ENCODE measurements at regions not wholly inside any gene's neighbourhood (a gene's known extent, or its start where the extent isn't known, plus 50 kb on each side); places are given as distances from the start of the nearest gene placed in this dataset.

GRCh38 chr12:126791122-126791521 lies 1475.8 kb upstream of the TMEM132C start:
- no peak for TF ChIP-seq CTCF (conservative IDR thresholded peaks at IDR 0.05)
- H3K27ac ChIP-seq: no peak overlapping the region

- no peak overlapping the region for H3K27ac ChIP-seq
- TF ChIP-seq CTCF (conservative IDR thresholded peaks at IDR 0.05): no peak
Measured at GRCh38 chr12:126792411-126792810, 1474.6 kb upstream of the TMEM132C start.

GRCh38 chr12:126797525-126797924 lies 1469.4 kb upstream of the TMEM132C start:
- TF ChIP-seq CTCF (conservative IDR thresholded peaks at IDR 0.05): no peak
- H3K27ac ChIP-seq: no peak overlapping the region

GRCh38 chr12:126798449-126798848 lies 1468.5 kb upstream of the TMEM132C start:
- H3K27ac ChIP-seq: no peak overlapping the region
- no peak for TF ChIP-seq CTCF (conservative IDR thresholded peaks at IDR 0.05)

- no peak for TF ChIP-seq CTCF (conservative IDR thresholded peaks at IDR 0.05)
- H3K27ac ChIP-seq: no peak overlapping the region
Measured at GRCh38 chr12:126807312-126807865, 1459.6 kb upstream of the TMEM132C start.

GRCh38 chr12:126811391-126811790 lies 1455.6 kb upstream of the TMEM132C start:
- no peak overlapping the region for H3K27ac ChIP-seq
- no peak for TF ChIP-seq CTCF (conservative IDR thresholded peaks at IDR 0.05)

- H3K27ac ChIP-seq: no peak overlapping the region
- TF ChIP-seq CTCF (conservative IDR thresholded peaks at IDR 0.05): no peak
Measured at GRCh38 chr12:126819554-126819953, 1447.4 kb upstream of the TMEM132C start.

All from VCaP (cell line).